Liver (tissue), 3 donors: ENCODE measurements at regions not wholly inside any gene's neighbourhood (a gene's known extent, or its start where the extent isn't known, plus 50 kb on each side); places are given as distances from the start of the nearest gene placed in this dataset.

Experiments used
- CTCF ChIP-seq: fragments of 150-350 bp; IDR thresholded peaks from 2 replicates; pipeline ENCODE4 v1.5.1; 2017; ENCODE audit warnings: improper control_type of control experiment, low read depth, low read length; ENCODE audit not compliant: missing input control
- RAD21 ChIP-seq, 2 donors: IDR thresholded peaks; 2 replicates each; pipeline ENCODE4 v1.6.1; 2016; ENCODE audit warnings: antibody characterized with exemption in 2 of 2, mild to moderate bottlenecking in 2 of 2
- donor health status: healthy.
- donor health status: healthy.

- TF ChIP-seq RAD21 (IDR thresholded peaks at IDR 0.05) (no peak), CTCF (no peak)
Measured at GRCh38 chr4:53921856-53922255, 142.5 kb downstream of the CHIC2 start.
